Adrenal gland (tissue), 9 donors: ENCODE measurements at regions not wholly inside any gene's neighbourhood (a gene's known extent, or its start where the extent isn't known, plus 50 kb on each side); places are given as distances from the start of the nearest gene placed in this dataset.
"Not testable (repeated sequence)": the region's sequence is repeated elsewhere in the genome, so short reads cannot be mapped to it uniquely, and the experiment has no call there.

Experiments
- DNase-seq, 7 donors: peaks; one replicate each; pipeline ENCODE4 v3.0.0-alpha.2; 2019 to 2020
- H3K27ac ChIP-seq, 5 donors: fragments of 200-600 bp; sonication (generic) in 4 of 5; 1 replicate in 3 of 5; 2 replicates in 2 of 5; pipeline versions ENCODE4 v1.5.1 to v1.8.0; 2016 to 2020; ENCODE audit warnings: mild to moderate bottlenecking in 1 of 5
- H3K27me3 ChIP-seq: fragments of 200-600 bp; 2 replicates; pipeline ENCODE4 v1.8.0; 2021
- H3K36me3 ChIP-seq, 2 donors: fragments of 200-600 bp; replicated peaks in 1 of 2; 1 replicate in 1 of 2; 2 replicates in 1 of 2; pipeline versions ENCODE4 v1.5.1 to v1.8.0; 2018 to 2022
- H3K4me1 ChIP-seq, 2 donors: fragments of 200-600 bp; replicated peaks in 1 of 2; 1 replicate in 1 of 2; 2 replicates in 1 of 2; pipeline versions ENCODE4 v1.5.1 to v1.8.0; 2018 to 2021
- H3K4me3 ChIP-seq, 4 donors: fragments of 200-600 bp; sonication (generic) in 3 of 4; one replicate each; pipeline ENCODE4 v1.5.1; 2016 to 2018
- H3K9me3 ChIP-seq, 3 donors: fragments of 200-600 bp; sonication (generic) in 1 of 3; replicated peaks in 1 of 3; 1 replicate in 2 of 3; 2 replicates in 1 of 3; pipeline versions ENCODE4 v1.5.1 to v1.8.0; 2016 to 2021
- POLR2A ChIP-seq, 2 donors: fragments of 450-650 bp; IDR thresholded peaks; one replicate each; pipeline ENCODE4 v1.6.1; 2017; ENCODE audit warnings: antibody characterized with exemption in 2 of 2, mild to moderate bottlenecking in 2 of 2, moderate library complexity in 1 of 2
- WGBS, 4 donors: extraction: QIAGEN DNeasy Blood & Tissue Kit in 2 of 4; methylation state at CpG; one replicate each; pipeline versions ENCODE4 v1.1.5 to v1.1.7; 2013 to 2017; 5-methylcytosine and 5-hydroxymethylcytosine counted together
- intact Hi-C, 2 donors: fragments of 100-400 bp; cut with DNase I; formaldehyde crosslinking; loops; one replicate each; pipeline versions ENCODE4 v1.14.1 to v1.15.0; 2022 to 2023
- TF ChIP-seq, protein P1 (sequence below), 6 experiments: fragments of 450-650 bp in 4 of 6; fragments of 200-600 bp in 2 of 6; sonication (generic) in 1 of 6; IDR thresholded peaks; 1 replicate in 5 of 6; 2 replicates in 1 of 6; pipeline versions ENCODE4 v1.5.1 to v1.8.0; 2016 to 2021; ENCODE audit warnings: antibody characterized with exemption in 6 of 6, mild to moderate bottlenecking in 2 of 6, moderate library complexity in 1 of 6
- donor health status: healthy with polysubstance abuse.
- donor health status: Bipolar disorder and iron deficiency.
- donor health status: DM: yes; HTN: yes; CAD: no.
- donor health status: DM: no; HTN: no; CAD: no.
- donor health status: DM: no; HTN: no; CAD: no.

DNA sequence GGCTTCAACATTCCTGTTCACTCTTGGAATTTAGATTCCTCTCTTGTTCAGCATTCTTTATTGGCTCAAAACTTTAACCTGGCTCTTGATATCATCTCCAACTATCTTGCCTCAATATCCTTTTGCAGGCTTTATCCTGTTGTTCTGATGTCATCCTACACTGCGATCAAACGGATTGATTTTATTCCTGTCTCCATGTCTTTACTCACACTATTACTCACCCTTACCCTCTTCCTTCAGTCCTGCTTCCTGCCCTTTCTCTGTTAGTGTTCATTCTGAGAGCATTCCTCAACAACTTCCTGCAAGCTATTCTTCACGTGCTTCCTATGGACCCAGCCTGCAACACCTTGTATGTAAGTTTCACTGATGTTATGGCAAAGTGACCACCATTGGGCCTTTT, 264.7 kb downstream of the RNF152 start:
- Histone ChIP-seq H3K4me1 (no peaks in the 10 kb centered on the region), H3K4me3 (no peak overlapping the region), H3K36me3 (no peaks in the 10 kb centered on the region), H3K9me3 (no peaks in the 10 kb centered on the region), H3K27me3 (no peaks in the 10 kb centered on the region), H3K27ac (no peak overlapping the region)
- TF ChIP-seq, protein P1, sequence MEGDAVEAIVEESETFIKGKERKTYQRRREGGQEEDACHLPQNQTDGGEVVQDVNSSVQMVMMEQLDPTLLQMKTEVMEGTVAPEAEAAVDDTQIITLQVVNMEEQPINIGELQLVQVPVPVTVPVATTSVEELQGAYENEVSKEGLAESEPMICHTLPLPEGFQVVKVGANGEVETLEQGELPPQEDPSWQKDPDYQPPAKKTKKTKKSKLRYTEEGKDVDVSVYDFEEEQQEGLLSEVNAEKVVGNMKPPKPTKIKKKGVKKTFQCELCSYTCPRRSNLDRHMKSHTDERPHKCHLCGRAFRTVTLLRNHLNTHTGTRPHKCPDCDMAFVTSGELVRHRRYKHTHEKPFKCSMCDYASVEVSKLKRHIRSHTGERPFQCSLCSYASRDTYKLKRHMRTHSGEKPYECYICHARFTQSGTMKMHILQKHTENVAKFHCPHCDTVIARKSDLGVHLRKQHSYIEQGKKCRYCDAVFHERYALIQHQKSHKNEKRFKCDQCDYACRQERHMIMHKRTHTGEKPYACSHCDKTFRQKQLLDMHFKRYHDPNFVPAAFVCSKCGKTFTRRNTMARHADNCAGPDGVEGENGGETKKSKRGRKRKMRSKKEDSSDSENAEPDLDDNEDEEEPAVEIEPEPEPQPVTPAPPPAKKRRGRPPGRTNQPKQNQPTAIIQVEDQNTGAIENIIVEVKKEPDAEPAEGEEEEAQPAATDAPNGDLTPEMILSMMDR (IDR thresholded peaks at IDR 0.05): no peak
- TF ChIP-seq POLR2A (IDR thresholded peaks at IDR 0.05): no peak
- DNase-seq: no peak
- 49 to 53% (median 51%) methylated on average over 3 of the region's 3 CpGs for WGBS, 4 donors
- intact Hi-C loops: no loop called here

DNA sequence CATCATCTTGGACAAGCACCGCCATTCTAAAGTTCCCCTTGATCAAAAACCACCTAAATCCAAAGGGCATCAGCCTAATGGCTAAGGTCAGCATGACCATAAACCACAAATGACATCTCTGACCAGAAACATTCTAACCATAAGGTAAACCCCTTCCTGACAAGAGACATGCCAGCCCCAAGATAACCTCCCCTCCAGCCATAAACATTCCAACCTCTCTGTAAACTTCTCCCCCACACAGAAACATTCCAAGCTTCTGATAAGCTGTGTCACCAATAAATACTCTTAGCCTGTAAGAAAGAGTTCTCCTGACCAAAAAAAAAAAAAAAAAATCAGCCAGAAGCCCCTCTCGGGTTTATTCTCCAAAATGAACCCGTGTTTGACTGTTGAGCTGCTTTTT, 268.2 kb downstream of the RNF152 start:
- 83 to 93% (median 88%) methylated on average over 3 of the region's 3 CpGs for WGBS, 4 donors
- H3K4me1 ChIP-seq, DNase-seq, H3K27ac ChIP-seq, H3K4me3 ChIP-seq, intact Hi-C loops, H3K27me3 ChIP-seq, H3K36me3 ChIP-seq, H3K9me3 ChIP-seq: not testable (repeated sequence)

DNA sequence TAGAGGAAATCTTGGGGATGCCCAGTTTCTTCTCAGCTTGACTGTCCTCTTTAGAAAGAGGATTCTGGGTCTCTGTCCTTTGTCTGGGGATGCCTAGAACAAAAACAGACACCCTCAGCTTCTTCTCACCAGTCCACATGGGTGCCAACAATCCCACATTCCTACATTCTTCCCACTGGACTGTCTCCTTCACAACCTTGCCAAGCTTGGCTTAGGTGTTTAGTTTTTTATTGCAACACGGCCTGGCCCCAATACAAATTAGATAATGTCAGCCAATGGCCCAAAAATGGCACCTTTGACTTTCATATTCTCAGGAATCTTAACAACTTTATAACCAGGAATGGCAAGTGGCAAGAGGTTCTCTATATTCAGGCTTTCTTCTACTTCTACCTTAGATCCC, 273.0 kb downstream of the RNF152 start:
- Histone ChIP-seq H3K9me3 (no peaks in the 10 kb centered on the region), H3K4me1 (no peaks in the 10 kb centered on the region), H3K36me3 (no peaks in the 10 kb centered on the region), H3K27ac (no peak overlapping the region), H3K4me3 (no peak overlapping the region), H3K27me3 (no peaks in the 10 kb centered on the region)
- 61 to 83% (median 77%) methylated on average over 1 of the region's 1 CpG for WGBS, 4 donors
- TF ChIP-seq, protein P1 (IDR thresholded peaks at IDR 0.05): no peak
- TF ChIP-seq POLR2A (IDR thresholded peaks at IDR 0.05): no peak
- intact Hi-C loops: no loop called here
- DNase-seq: no peak

DNA sequence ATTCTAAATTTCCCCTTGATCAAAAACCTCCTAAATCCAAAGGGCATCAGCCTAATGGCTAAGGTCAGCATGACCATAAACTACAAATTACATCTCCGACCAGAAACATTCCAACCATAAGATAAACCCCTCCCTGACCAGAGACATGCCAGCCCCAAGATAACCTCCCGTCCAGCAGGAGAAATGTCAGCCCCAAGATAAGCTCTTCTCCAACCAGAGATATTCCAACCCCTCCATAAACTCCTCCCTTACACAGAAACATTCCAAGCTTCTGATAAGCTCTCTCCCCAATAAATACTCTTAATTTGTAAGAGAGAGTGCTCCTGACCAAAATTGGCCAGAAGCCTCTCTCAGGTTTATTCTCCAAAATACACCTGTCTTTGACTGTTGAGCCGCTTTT, 274.0 kb downstream of the RNF152 start:
- TF ChIP-seq, protein P1 (IDR thresholded peaks at IDR 0.05): no peak
- no peak for TF ChIP-seq POLR2A (IDR thresholded peaks at IDR 0.05)
- Histone ChIP-seq H3K27me3 (no peaks in the 10 kb centered on the region), H3K4me3 (no peak overlapping the region), H3K36me3 (no peaks in the 10 kb centered on the region), H3K27ac (no peak overlapping the region), H3K4me1 (no peaks in the 10 kb centered on the region), H3K9me3 (no peaks in the 10 kb centered on the region)
- 65 to 82% (median 74%) methylated on average over 3 of the region's 3 CpGs for WGBS, 4 donors
- DNase-seq: no peak
- intact Hi-C loops: no loop called here

DNA sequence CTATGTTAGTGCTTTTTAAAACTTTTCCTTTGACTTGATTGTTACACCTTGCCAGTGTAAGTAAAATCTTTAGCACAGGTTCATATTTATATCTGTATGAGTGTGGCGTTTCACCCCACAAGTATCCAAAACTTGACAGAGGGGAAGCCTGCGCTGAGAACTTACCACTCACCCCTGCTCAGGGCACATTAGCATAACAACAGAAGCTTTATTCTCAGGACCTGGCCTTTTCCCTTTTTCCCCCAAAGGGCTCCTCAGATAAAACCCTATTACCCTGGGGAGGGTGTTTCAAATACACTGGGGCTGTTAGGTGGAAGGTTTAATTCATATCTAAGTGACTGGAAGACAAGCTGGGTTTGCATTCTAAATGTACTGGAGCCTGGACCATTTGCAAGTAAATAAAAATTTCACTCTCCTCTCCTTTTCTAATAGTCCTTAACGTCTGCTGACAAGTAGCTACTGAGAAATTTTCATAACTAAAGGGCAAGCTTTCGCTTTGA, 276.6 kb downstream of the RNF152 start:
- H3K36me3 ChIP-seq: no peaks in the 10 kb centered on the region
- H3K4me1 ChIP-seq: no peaks in the 10 kb centered on the region
- no peak overlapping the region for H3K4me3 ChIP-seq
- 91 to 99% (median 93%) methylated on average over 4 of the region's 4 CpGs for WGBS, 4 donors
- no peaks in the 10 kb centered on the region for H3K27me3 ChIP-seq
- intact Hi-C loops: no loop called here
- DNase-seq: no peak
- TF ChIP-seq, protein P1 (IDR thresholded peaks at IDR 0.05): no peak
- no peak for TF ChIP-seq POLR2A (IDR thresholded peaks at IDR 0.05)
- H3K27ac ChIP-seq: no peak overlapping the region
- H3K9me3 ChIP-seq: no peaks in the 10 kb centered on the region
